ENCODE measurements at regions not wholly inside any gene's neighbourhood (a gene's known extent, or its start where the extent isn't known, plus 50 kb on each side); places are given as distances from the start of the nearest gene placed in this dataset.

- POLR2A ChIA-PET, result no interaction called here
Observed at GRCh38 chr2:18484625-18485024, 75.8 kb downstream of the RDH14 start.

DNA sequence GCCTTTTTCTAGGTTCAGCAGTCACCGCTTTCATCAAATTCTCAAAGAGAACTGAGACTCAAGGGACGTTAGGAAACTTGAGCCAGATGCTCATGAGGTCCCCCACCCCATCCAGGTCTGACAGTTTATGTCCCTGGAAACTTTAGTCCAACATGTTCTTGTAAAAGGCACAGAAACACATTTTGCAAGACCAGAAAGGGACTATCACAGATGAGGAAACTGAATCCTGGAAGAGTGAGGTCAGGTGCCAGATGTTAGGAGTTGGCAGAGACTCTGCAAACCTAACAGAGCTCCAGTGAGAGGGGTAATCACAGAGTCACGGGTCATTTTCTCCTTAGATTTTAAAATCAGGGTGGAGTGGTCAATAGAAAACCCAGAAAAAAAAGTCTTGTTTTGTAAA, 76.6 kb downstream of the RDH14 start:
- CTCF ChIA-PET, result no interaction called here
- H3K4me3 Mint-ChIP-seq, result no peak overlapping the region
- POLR2A ChIA-PET, result interaction anchor here (0.8 kb wide), 1 partner anchor 47 kb away, joined by 3 read pairs; no protein-coding TSS in a partner anchor

More at GRCh38 chr2:18484625-18485024, 75.8 kb downstream of the RDH14 start:
- Mint-ChIP-seq H3K36me3 (ENCODE audit: low read depth) (no peaks in the 10 kb centered on the region), H3K4me3 (no peak overlapping the region), H3K27ac (no peak overlapping the region), H3K27me3 (no peaks in the 10 kb centered on the region), H3K4me1 (no peaks in the 10 kb centered on the region), H3K9me3 (ENCODE audit: low read depth) (no peaks in the 10 kb centered on the region)
- DNase-seq (no peak), ATAC-seq (no peak)
- intact Hi-C loops (cut with DNase I, micrococcal nuclease), result no loop called here
- CTCF ChIA-PET, result no interaction called here

GRCh38 chr2:18482666-18483065, 77.8 kb downstream of the RDH14 start:
- no peak overlapping the region for H3K4me3 Mint-ChIP-seq
- H3K27ac Mint-ChIP-seq, result no peak overlapping the region
- ATAC-seq (no peak), DNase-seq (no peak)
- intact Hi-C loops (cut with DNase I, micrococcal nuclease), result no loop called here
- peaks cover 4% of the 10 kb centered on the region for H3K27me3 Mint-ChIP-seq
- ChIA-PET POLR2A (no interaction called here), CTCF (no interaction called here)
- no peaks in the 10 kb centered on the region for H3K36me3 Mint-ChIP-seq (ENCODE audit: low read depth)
- H3K9me3 Mint-ChIP-seq (ENCODE audit: low read depth), result no peaks in the 10 kb centered on the region
- H3K4me1 Mint-ChIP-seq, result no peaks in the 10 kb centered on the region

More for the DNA sequence above, 76.6 kb downstream of the RDH14 start:
- intact Hi-C loops (cut with DNase I, micrococcal nuclease), result no loop called here
- no peak overlapping the region for H3K27ac Mint-ChIP-seq
- H3K9me3 Mint-ChIP-seq (ENCODE audit: low read depth), result no peaks in the 10 kb centered on the region
- no peaks in the 10 kb centered on the region for H3K4me1 Mint-ChIP-seq
- no peaks in the 10 kb centered on the region for H3K36me3 Mint-ChIP-seq (ENCODE audit: low read depth)
- DNase-seq, result no peak
- ATAC-seq, result no peak
- no peaks in the 10 kb centered on the region for H3K27me3 Mint-ChIP-seq

DNA sequence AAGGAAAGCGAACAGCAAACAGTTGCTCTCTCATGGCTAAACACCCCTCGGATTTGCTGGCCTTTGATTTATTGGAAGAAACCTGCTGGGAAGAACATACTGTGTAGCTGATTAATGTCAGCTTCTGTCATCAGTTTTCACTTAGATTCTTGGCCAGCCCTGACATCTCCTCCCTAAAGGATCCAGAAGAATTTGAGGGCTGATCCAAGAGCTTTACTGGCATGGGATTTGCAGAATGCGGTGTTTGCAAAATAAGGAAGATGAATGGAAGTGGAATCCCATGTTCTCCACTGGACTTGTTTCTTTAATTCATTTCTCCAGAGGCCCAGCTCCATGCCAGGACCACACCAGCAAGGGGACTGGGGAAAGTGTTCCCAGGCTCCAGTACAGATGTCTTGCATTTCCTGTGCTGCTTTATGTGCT, 80.5 kb downstream of the RDH14 start:
- Mint-ChIP-seq H3K9me3 (ENCODE audit: low read depth) (no peaks in the 10 kb centered on the region), H3K27me3 (peaks cover 11% of the 10 kb centered on the region), H3K27ac (no peak overlapping the region), H3K36me3 (ENCODE audit: low read depth) (no peaks in the 10 kb centered on the region), H3K4me1 (no peaks in the 10 kb centered on the region), H3K4me3 (no peak overlapping the region)
- CTCF ChIA-PET, result no interaction called here
- ATAC-seq (no peak), DNase-seq (no peak)
- POLR2A ChIA-PET, result no interaction called here
- intact Hi-C loops (cut with DNase I, micrococcal nuclease), result no loop called here

GRCh38 chr2:18477293-18477692, 83.2 kb downstream of the RDH14 start:
- DNase-seq (no peak), ATAC-seq (no peak)
- intact Hi-C loops (cut with DNase I, micrococcal nuclease), result no loop called here
- Mint-ChIP-seq H3K27ac (no peak overlapping the region), H3K4me3 (no peak overlapping the region), H3K27me3 (peaks cover 11% of the 10 kb centered on the region), H3K9me3 (ENCODE audit: low read depth) (no peaks in the 10 kb centered on the region), H3K4me1 (no peaks in the 10 kb centered on the region), H3K36me3 (ENCODE audit: low read depth) (no peaks in the 10 kb centered on the region)
- ChIA-PET POLR2A (no interaction called here), CTCF (no interaction called here)

- no peaks in the 10 kb centered on the region for H3K36me3 Mint-ChIP-seq (ENCODE audit: low read depth)
- DNase-seq (no peak), ATAC-seq (no peak)
- H3K4me3 Mint-ChIP-seq, result no peak overlapping the region
- H3K27me3 Mint-ChIP-seq, result peaks cover 12% of the 10 kb centered on the region
- no peak overlapping the region for H3K27ac Mint-ChIP-seq
- H3K4me1 Mint-ChIP-seq, result no peaks in the 10 kb centered on the region
- POLR2A ChIA-PET, result no interaction called here
- CTCF ChIA-PET, result no interaction called here
- intact Hi-C loops (cut with DNase I, micrococcal nuclease), result no loop called here
- no peaks in the 10 kb centered on the region for H3K9me3 Mint-ChIP-seq (ENCODE audit: low read depth)
Observed at GRCh38 chr2:18476484-18476883, 84.0 kb downstream of the RDH14 start.

DNA sequence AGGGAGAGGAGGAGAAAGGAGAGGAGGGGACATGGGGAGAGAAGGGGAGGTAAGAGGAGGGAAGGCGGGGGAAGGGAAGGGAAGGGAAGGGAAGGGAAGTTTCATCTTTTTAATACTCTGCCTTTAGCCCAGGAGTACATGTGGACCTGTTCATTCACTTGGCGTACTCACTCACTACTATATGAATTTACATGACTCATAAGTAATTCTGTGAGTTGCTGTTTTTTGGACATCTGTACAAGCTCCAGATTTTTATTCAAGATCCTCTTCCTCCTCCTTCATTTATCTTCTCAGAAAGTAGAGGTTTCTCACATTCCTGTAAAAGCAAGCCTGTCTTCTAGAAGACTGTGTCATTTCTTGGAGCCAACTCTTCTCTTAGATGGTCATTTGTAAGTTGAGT, 84.6 kb downstream of the RDH14 start:
- Mint-ChIP-seq H3K27ac (no peak overlapping the region), H3K4me3 (no peak overlapping the region), H3K9me3 (ENCODE audit: low read depth) (no peaks in the 10 kb centered on the region), H3K36me3 (ENCODE audit: low read depth) (no peaks in the 10 kb centered on the region), H3K4me1 (no peaks in the 10 kb centered on the region), H3K27me3 (peaks cover 15% of the 10 kb centered on the region)
- intact Hi-C loops (cut with DNase I, micrococcal nuclease), result no loop called here
- ATAC-seq (no peak), DNase-seq (no peak)
- POLR2A ChIA-PET, result no interaction called here
- CTCF ChIA-PET, result no interaction called here

DNA sequence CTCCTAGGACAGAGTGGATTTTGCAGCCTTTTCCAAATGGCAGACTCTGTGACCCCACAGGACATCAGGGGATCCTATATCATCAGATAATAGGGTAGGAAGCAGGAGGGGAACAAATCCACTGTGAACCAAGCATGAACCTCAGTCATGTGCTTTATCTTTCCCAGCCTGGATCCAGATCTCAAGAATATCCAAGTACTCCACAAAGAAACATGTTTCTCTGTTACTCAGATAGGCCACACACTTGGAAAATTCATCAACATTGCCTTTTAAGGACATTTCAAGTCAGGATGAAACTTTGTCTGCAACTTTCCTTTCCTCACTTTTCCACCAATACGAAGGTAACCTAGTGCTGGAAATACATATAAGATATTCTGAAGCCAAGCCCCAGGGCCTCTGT, 85.8 kb downstream of the RDH14 start:
- Mint-ChIP-seq H3K4me3 (no peak overlapping the region), H3K27me3 (peaks cover 16% of the 10 kb centered on the region), H3K27ac (no peak overlapping the region), H3K36me3 (ENCODE audit: low read depth) (no peaks in the 10 kb centered on the region), H3K9me3 (ENCODE audit: low read depth) (no peaks in the 10 kb centered on the region), H3K4me1 (no peaks in the 10 kb centered on the region)
- intact Hi-C loops (cut with DNase I, micrococcal nuclease), result no loop called here
- no peak for DNase-seq
- POLR2A ChIA-PET, result no interaction called here
- CTCF ChIA-PET, result no interaction called here
- no peak for ATAC-seq

DNA sequence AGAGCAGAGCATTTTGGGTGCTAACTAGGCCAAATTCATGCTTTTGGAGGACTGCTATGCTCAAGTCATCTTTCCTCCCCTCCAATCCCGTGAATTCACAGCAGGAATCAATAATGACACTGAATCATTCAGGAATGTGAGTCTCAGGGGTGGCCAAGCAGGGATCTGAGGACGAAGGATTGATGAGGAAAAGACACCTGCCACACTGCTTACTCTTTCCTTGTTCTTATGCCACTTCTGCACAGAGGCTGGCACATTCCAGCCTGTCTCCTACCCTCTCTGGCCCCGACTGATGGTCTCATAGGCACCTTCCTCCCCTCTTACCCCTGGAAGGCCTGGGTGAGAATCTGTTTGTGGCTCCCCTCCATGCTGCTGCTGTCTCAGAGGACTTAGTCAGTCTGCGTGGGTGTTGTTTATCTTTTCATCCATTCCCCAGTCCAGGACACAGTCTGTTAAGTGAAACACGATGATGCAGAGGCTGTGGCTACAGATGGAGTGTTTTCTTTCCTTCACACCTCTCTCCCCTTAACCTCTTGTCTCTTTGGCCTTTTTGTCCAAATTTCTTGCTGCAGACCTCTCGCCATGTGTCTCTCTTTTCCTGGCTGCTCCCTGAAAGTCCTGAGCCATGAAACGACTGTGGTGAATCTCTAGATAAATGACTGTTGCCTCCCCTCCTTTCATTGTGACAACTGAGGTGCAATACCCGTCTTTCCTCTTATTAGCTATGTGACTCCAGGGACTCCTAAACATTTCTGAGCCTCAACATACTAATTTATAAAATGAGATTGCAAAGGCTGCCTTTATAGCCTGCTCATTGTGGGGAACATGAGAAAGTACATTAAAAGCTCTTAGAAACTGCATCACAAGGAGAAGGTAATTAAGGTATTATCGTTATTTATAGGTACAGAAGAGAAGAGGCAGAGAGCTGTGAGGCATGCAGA, 86.9 kb downstream of the RDH14 start:
- H3K36me3 Mint-ChIP-seq (ENCODE audit: low read depth), result no peaks in the 10 kb centered on the region
- ChIA-PET POLR2A (no interaction called here), CTCF (no interaction called here)
- H3K4me1 Mint-ChIP-seq, result no peaks in the 10 kb centered on the region
- no peak overlapping the region for H3K27ac Mint-ChIP-seq
- H3K27me3 Mint-ChIP-seq, result peaks cover 16% of the 10 kb centered on the region
- no peak overlapping the region for H3K4me3 Mint-ChIP-seq
- H3K9me3 Mint-ChIP-seq (ENCODE audit: low read depth), result no peaks in the 10 kb centered on the region
- ATAC-seq, result no peak
- DNase-seq, result no peak
- intact Hi-C loops (cut with DNase I, micrococcal nuclease), result no loop called here

DNA sequence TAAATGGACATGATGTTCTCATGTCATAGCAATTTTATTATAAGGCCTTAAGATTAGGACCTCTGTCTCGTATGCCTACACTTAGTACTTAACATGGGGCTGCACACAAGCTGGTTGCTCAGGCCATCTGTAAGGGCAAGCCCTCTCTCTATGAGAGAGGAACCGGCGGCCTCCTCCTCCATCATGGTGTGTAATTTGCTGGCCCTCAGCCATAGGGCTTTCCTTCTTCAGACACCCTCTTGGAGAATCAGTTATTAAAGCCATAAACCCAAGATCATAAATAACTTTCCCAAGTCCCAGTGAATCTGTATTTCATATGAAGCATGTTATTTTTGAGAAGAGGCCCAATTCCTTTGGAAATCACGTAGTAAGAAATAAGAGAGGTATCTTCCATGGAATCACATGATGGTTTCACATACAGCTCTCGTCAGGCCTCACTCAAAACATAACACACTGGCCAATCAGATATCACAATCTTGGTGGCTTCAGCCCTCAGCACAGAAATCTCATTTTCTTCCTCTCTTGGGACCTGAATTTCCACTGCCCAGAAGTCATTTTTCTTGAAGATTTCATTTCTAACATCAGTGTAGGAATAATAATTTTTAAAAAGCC, 92.6 kb downstream of the RDH14 start:
- H3K4me3 Mint-ChIP-seq, result no peak overlapping the region
- no peaks in the 10 kb centered on the region for H3K4me1 Mint-ChIP-seq
- DNase-seq (no peak), ATAC-seq (no peak)
- peaks cover 17% of the 10 kb centered on the region for H3K27me3 Mint-ChIP-seq
- intact Hi-C loops (cut with DNase I, micrococcal nuclease), result no loop called here
- H3K36me3 Mint-ChIP-seq (ENCODE audit: low read depth), result no peaks in the 10 kb centered on the region
- ChIA-PET CTCF (no interaction called here), POLR2A (no interaction called here)
- no peak overlapping the region for H3K27ac Mint-ChIP-seq
- no peaks in the 10 kb centered on the region for H3K9me3 Mint-ChIP-seq (ENCODE audit: low read depth)

- Mint-ChIP-seq H3K36me3 (ENCODE audit: low read depth) (no peaks in the 10 kb centered on the region), H3K9me3 (ENCODE audit: low read depth) (no peaks in the 10 kb centered on the region), H3K27ac (no peak overlapping the region), H3K4me3 (no peak overlapping the region), H3K4me1 (no peaks in the 10 kb centered on the region), H3K27me3 (peaks cover 24% of the 10 kb centered on the region)
- DNase-seq (no peak), ATAC-seq (no peak)
- ChIA-PET POLR2A (no interaction called here), CTCF (interaction anchor here (0.6 to 1.2 kb wide), 2 partner anchors 9 to 32 kb away, joined by 3 to 4 read pairs; no protein-coding TSS in a partner anchor)
- intact Hi-C loops (cut with DNase I, micrococcal nuclease), result no loop called here
Observed at GRCh38 chr2:18465979-18466378, 94.5 kb downstream of the RDH14 start.

DNA sequence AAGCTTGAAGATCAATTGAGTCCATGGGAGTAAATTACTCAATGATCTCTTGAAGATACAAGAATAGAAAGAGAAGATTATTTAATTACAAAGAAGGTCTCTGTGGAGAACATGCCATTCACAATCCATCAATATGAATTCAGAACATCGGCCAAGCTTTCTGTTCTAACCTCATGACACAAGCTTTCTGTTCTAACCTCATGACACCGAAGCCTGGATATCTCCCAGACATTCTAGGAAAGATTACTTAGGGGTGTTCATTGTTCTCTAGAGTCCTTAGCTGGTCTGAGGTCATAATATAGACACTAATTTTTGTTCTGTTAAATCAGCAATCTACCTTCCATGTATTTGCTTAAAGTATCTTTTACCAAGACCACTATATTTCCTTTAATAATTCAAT, 95.5 kb downstream of the RDH14 start:
- DNase-seq, result no peak
- Mint-ChIP-seq H3K4me1 (no peaks in the 10 kb centered on the region), H3K9me3 (ENCODE audit: low read depth) (no peaks in the 10 kb centered on the region), H3K27me3 (peaks cover 23% of the 10 kb centered on the region), H3K27ac (no peak overlapping the region), H3K4me3 (no peak overlapping the region), H3K36me3 (ENCODE audit: low read depth) (no peaks in the 10 kb centered on the region)
- ATAC-seq, result no peak
- ChIA-PET POLR2A (no interaction called here), CTCF (no interaction called here)
- intact Hi-C loops (cut with DNase I, micrococcal nuclease), result no loop called here

Measured in activated CD4-positive, alpha-beta T cell treated with anti-CD3 and anti-CD28 coated beads for 36 hours (primary cell).